PC-9 (cell line): ENCODE measurements at regions not wholly inside any gene's neighbourhood (a gene's known extent, or its start where the extent isn't known, plus 50 kb on each side); places are given as distances from the start of the nearest gene placed in this dataset.
"Not testable (repeated sequence)": the region's sequence is repeated elsewhere in the genome, so short reads cannot be mapped to it uniquely, and the experiment has no call there.

ENCODE experiments used
- EZH2 ChIP-seq: fragments of 200-600 bp; sonication (generic); IDR thresholded peaks from 2 replicates; pipeline ENCODE4 v1.8.0; 2017; ENCODE audit warnings: antibody characterized with exemption, low read depth
- TF ChIP-seq, protein P1 (sequence below): fragments of 200-600 bp; sonication (generic); conservative IDR thresholded peaks from 2 replicates; pipeline ENCODE4 v1.6.1; 2017; ENCODE audit warnings: mixed run types, antibody characterized with exemption, mild to moderate bottlenecking, moderate library complexity

DNA sequence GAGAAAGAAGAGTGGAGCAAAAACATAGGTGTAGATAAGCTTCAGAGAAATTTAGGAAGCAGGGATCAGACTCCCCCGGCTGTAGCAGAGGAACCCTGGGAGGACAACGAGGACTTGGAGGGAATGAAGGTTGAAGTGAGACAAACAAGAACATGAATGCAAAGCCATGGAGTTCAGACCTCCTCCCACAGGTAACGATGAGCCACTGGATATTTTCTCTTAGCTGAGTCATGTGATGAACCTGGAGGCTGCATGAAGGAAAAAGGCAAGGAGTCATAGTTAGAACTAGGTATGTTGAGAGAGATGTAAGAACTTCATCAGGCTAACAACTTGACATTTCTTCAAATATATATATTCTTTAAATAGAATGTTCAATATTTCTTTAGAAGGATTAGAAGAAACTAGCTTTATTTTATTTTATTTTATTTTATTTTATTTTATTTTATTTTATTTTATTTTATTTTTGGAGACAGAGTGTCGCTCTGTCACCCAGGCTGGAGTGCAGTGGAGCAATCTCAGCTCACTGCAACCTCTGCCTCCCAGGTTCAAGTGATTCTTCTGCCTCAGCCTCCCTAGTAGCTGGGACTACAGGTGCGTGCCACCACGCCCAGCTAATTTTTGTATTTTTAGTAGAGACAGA, 57.7 kb upstream of the RGS1 start:
- TF ChIP-seq, protein P1, sequence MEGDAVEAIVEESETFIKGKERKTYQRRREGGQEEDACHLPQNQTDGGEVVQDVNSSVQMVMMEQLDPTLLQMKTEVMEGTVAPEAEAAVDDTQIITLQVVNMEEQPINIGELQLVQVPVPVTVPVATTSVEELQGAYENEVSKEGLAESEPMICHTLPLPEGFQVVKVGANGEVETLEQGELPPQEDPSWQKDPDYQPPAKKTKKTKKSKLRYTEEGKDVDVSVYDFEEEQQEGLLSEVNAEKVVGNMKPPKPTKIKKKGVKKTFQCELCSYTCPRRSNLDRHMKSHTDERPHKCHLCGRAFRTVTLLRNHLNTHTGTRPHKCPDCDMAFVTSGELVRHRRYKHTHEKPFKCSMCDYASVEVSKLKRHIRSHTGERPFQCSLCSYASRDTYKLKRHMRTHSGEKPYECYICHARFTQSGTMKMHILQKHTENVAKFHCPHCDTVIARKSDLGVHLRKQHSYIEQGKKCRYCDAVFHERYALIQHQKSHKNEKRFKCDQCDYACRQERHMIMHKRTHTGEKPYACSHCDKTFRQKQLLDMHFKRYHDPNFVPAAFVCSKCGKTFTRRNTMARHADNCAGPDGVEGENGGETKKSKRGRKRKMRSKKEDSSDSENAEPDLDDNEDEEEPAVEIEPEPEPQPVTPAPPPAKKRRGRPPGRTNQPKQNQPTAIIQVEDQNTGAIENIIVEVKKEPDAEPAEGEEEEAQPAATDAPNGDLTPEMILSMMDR = not testable (repeated sequence)
- TF ChIP-seq EZH2 = not testable (repeated sequence)
